HG03439 (cell line): ENCODE measurements at regions not wholly inside any gene's neighbourhood (a gene's known extent, or its start where the extent isn't known, plus 50 kb on each side); places are given as distances from the start of the nearest gene placed in this dataset.

Experiments
- ATAC-seq: cut with Tn5 transposase; IDR thresholded peaks from one replicate; pipeline ENCODE4 v1.9.1; 2021; ENCODE audit warnings: mild to moderate bottlenecking, moderate library complexity; ENCODE audit not compliant: unreplicated experiment

DNA sequence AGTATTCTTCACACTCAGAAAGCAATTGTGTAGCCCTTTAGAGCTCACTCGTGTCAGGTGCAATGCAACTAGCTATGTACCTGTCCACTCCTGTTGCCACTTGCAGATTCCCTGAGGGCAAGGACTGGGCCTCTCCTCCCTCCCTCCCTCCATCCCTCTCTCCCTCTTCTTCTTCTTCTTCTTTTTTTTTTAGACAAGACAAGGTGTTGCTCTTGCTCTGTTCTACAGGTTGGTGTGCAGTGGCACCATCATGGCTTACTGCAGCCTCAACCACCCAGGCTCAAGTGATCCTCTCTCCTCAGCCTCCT is 119.7 kb downstream of the ACKR3 start:
- ATAC-seq: no peak

DNA sequence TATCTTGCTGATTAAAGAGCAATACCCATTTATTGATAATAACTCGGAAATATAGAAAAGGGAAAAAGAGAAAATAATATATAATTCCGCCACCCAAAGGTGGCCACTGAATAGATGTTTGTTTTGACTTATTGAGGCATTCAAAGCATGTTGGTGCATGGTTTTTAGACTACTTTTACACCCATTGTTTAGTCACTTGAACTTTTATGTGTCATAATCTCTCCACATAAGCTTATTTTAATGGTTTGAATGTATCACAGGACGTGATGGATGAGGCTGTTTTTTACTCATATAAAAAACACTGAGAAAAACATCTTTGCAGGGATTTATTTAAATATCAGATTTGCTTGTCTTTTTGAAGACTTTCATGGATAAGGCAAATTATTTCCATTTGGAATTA is 120.4 kb downstream of the ACKR3 start:
- no peak for ATAC-seq

DNA sequence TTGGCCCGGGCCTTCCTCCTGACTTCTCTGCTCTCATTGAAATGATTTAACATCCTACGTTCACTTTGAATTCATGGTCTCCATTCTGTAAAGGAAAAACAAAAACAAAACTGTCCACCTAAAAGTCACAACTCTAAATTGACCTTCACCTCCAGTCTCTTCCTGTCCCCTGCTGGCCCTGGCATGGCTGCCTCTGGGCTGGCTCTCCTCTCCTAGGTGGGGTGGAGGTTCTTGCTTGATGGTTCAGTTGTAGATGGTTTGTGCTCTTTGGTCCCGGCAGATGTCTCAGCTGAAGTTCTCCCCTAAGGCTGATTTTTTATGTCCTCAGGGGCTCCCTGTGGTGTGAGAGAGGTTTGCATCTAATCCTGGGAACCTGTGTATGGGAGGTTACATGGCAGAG is 121.1 kb downstream of the ACKR3 start:
- no peak for ATAC-seq

DNA sequence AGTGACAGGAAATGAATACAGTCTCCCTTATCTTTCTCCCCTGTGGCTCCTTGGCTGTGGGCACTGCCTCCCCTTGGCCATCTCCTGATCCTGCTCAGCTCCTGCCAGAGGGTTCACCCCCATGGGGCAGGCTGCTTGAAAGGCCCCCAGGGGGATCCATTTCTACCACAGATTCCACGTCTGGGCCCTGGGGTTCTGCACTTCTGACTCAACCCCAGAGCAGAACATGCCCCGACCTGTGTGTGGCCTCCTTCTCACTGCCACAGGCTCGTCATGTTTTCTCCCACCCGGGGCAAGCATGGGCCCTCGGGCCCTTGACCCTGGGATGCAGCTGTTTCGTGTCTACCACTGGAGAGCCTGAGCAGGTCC is 122.2 kb downstream of the ACKR3 start:
- peak; percentile 59 for ATAC-seq

DNA sequence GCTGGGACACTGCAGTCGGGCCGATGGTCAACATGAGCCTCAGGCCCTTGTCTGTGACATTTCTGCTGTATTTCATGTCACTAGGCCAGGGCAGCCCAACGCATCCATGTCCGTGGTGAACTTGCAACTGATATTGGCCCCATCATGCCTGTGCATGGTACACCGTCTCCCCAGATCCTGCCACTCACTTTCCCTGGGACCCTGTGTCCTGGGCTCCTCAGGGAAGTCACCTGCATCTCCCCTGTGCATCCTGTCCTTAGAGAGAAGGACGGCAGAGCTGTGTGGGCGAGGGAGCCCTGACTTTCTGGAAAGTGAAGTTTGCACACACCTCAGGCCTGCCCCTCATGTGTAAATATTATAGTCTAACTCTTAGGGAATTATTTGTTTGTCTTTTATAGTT is 123.3 kb downstream of the ACKR3 start:
- no peak for ATAC-seq

DNA sequence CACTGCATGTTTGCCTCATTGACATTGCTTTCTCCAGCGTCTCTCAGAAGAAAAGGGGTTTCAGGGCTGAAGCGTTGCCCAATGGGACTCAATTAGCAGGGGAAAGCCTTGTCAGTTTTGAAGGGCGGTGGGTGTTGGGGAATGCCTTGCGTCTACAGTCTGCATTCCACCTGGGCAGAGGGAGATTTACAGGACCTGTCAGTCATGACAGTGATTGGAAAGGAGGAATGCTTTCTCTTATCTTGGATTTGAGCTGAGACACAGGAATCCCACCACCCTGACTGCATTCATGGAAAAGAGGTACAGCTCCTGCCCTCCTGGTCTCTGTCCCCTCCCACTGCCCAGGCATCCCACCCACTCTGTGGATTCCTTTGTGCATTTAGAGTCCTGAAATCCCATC is 123.9 kb downstream of the ACKR3 start:
- no peak for ATAC-seq

DNA sequence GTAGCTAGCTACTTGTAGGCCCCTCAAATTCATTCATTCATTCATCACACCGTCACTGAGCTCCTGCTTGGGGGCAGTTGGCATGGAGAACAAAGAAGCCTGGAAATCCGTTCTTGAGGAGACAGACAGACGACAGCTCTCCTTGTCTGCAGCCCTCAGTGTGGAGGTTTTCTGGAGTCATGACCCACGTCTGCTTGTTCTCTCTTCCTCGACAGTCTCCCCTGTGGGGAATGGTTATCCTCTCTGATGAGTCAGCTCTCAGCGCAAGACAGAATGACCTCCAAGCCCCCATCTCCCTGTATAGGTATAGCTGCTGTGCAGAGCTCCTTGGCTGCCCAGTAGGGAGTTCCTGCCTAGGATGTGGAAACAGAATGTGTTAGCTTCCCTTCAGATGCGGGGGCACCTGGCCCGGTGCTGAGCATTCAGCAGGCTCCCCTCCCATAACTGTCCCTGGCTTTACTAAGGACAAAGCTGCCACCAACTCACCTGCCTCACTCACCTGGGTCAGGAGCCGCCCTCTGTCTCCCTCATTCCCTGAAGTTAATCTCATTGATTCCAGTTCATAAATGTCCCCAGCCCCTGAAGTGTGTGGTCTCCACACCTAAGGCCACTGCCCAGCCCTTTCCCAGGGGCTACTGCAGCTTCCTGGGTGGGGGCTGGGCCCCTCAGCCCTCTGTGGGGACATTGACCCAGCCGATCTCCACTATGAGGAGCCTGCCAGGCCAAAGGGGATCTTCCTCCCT is 124.7 kb downstream of the ACKR3 start:
- no peak for ATAC-seq

DNA sequence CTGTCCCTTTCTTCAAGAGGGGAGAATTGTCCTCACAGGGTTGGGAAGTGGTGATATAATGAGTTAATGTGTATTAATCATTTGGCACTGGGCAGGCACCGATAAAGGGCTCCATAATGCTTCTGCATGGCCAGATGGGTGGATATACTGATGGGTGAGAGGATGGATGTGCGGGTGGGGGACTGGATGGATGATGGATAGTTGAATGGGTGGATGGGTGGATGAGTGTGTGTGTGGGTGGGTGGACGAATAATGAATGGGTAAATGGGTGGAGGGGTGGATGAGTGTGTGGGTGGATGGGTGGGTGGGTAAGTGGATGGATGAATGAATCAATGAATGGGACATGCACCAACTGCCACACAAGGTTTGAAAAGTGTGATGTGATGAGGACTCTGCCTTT is 127.2 kb downstream of the ACKR3 start:
- ATAC-seq: no peak

DNA sequence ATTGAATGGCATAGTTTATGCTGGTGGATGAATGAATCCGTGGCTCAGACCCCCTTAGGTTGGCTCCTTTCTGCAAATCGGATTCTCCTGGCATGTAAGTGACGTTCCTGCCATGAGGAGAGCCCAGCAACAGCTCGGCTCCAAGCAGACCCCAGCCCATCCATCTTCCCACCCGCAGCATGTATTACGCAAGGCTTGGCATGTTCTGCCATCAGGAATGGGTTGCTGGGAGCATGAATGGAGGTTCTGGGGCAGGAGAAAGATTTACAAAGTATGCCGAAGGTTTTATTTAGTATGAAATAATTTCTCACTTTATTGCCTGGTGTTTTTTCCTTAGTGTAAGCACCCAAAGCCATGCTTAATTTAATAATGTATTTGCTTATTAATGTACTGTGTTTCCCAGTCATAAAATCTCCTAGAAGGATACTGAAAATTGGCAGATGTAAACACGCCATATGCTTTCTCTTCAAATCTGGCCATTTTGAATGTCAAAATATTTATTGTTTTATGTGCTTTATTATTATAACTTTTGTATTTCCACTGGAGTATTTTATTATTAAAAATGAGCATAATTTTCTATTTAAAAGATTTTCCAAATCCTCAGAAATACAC is 128.5 kb downstream of the ACKR3 start:
- no peak for ATAC-seq

GRCh38 chr2:236700703-236701102 is 131.1 kb downstream of the ACKR3 start:
- ATAC-seq: no peak

DNA sequence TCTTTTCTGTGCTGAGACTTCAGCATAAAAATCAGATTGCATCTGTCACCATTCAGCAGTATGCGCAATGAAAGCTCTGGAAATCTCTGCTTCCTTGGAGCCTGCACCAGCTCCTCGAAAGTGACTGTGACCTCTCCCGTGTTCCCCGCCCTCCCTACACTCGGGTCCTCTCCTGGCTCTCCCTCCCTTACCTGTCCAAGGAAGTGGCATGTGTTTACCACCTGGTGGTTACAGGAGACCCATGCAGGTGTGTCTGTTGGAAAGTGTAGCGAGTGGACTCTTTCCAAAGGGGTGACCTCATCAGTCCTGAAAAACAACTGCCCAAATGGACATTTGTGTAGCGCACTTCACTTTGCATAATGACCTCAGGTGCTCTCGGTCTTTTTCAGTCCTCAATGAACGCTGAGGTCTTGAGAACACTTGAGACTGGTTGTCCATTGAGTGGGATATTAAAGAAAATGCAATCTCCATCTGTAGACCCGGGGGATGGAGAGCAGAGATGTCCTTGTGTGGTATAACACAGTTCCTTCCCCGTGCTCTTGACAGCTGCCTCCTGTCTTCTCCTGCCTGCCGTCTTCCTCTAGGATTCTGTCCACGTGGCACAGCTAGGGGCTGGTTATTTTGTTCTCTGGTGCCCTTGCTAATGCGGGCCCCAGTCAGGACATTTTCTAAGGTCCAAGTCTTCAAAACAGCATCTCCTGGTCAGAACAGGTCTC is 133.2 kb downstream of the ACKR3 start:
- no peak for ATAC-seq

GRCh38 chr2:236703373-236703709 is 133.7 kb downstream of the ACKR3 start:
- ATAC-seq: no peak

DNA sequence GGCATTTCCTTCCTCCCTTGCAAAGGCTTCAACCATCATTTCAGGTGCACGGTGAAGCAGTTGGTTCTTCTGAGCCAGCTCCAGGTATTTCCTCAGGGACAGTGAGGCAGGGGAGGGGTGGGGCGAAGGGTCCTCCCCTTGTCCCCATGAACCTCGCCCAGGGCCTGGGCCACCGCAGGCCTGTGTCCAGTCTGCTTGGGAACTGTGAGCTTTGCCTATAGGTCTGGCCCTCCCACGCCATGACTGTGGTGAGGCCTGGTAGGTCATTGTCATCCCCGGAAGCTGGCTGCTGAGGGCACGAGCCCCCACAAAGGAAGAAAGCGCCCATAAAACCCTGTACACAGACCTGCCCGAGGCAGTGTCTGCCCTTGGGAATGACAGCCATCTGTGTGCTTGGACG is 134.3 kb downstream of the ACKR3 start:
- ATAC-seq: no peak

GRCh38 chr2:236704887-236705286 is 135.3 kb downstream of the ACKR3 start:
- no peak for ATAC-seq

GRCh38 chr2:236705295-236706105 is 135.9 kb downstream of the ACKR3 start:
- ATAC-seq: no peak

- no peak for ATAC-seq
Measured at GRCh38 chr2:236706288-236706687, 136.7 kb downstream of the ACKR3 start.

DNA sequence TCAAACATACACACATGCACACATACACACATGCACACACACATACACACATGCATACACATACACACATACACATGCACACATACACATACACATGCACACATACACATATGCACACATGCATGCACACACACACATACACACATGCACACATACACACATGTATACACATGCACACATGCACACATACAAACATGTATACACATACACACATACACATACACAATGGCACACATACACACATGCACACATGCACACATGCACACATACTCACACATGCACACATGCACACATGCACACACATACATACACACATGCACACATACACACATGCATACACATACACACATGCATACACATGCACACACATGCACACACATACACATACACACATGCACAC is 137.2 kb downstream of the ACKR3 start:
- ATAC-seq: no peak

DNA sequence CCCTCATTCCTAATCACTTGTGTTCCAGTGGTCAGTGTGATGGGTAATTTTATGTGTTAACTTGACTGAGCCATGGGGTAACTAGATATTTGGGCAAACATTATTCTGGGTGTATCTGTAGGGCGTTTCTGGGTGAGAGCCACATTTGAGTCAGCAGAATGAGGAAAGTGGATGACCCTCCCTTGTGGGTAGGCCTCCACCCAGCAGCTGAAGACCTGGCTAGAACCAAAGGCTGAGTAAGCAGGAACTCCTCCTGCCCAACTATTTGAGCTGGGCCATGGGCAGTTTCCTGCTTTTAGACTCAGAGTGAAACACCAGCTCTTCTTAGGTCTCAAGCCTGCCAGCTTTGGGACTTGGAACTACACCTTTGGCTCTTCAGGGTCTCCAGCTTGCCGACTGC is 141.8 kb downstream of the ACKR3 start:
- no peak for ATAC-seq

GRCh38 chr2:236712304-236712703 is 142.7 kb downstream of the ACKR3 start:
- ATAC-seq: no peak

GRCh38 chr2:236712961-236713673 is 143.5 kb downstream of the ACKR3 start:
- no peak for ATAC-seq

DNA sequence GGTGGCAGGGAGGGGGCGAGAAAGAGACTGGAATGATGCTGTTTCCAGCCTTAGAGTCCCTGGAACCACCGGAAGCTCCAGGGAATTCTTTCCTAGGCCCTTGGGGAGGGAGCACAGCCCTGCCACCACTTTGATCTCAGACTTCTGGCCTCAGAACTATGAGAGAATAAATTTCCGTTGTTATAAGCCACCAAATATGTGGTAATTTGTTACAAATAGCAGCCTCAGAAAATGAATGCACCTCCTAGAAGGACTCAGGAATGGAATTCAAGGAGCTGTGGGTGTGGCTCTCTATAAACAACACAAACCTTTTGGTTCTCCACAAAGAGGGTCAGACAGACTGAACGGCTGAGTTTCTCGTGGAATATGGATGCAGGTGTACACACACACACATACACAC is 144.5 kb downstream of the ACKR3 start:
- ATAC-seq: no peak
